ENCODE measurements at regions not wholly inside any gene's neighbourhood (a gene's known extent, or its start where the extent isn't known, plus 50 kb on each side); places are given as distances from the start of the nearest gene placed in this dataset.
"Not testable (repeated sequence)": the region's sequence is repeated elsewhere in the genome, so short reads cannot be mapped to it uniquely, and the experiment has no call there.

GRCh38 chr10:81251457-81252115, 623.4 kb upstream of the NRG3 start:
- DNase-seq (ENCODE audit: low read depth): no peak

- DNase-seq (ENCODE audit: low read depth): not testable (repeated sequence)
Observed at GRCh38 chr10:81264991-81265390, 610.0 kb upstream of the NRG3 start.

DNA sequence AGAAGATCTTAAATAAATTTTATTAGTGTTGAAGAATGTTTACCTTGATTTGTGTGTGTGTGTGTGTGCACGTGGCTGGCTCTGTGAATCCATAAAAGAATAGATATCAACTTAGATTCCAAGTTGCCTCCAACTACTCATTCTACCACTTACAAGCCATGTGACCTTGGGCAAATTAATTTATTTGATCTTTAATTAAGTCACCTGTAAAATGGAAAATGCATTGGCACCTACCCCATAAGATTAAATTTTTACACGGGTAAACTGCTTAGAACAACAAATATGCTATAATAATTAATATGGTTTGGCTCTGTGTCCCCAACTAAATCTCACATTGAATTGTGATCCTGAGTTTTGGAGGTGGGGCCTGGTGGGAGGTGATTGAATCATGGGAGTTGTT, 604.9 kb upstream of the NRG3 start:
- no peak for DNase-seq (ENCODE audit: low read depth)

DNA sequence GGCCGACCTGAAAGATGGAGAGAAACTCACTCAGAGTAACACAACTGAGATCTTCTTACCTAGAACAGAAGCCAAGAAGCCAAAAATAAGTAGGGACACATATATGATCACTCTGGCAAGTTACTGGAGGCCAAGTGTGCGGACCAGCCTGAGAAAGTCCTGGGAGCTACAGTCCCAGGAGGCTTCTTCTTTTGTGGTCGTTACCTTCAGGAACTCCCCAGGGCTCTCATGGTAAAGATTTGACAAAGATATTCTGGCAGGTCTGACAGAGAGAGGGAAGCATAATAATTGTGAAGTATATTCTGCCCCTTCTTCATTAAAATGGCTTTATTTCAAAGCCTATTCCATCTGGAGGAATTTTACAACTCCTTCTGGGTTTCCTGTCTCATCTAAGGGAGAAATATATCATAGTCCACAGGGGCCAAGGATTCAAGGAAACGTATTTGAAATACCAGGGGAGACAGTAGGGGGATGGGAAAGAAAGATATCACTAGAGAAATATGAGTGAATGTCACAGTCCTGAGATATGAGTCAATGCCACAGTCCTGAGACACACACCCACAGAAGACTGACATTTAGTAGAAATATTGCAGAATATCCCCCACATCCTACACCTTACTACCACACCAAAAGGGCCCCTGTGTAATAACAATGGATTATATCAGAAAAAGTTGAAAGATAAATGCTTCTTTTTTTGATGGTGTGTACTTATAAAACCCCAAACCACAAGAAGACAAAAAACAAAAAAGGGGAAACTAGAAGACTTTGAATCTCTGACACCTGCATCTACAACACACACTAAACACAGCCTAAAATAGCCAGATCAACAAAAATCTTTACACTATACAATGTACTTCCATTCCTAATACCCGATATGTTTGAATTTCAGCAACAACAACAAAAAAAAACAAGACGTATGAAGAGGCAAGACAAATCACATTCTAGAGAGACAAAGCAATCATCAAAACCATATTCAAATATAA, 594.2 kb upstream of the NRG3 start:
- no peak for DNase-seq (ENCODE audit: low read depth)

GRCh38 chr10:81288544-81288943, 586.5 kb upstream of the NRG3 start:
- no peak for DNase-seq (ENCODE audit: low read depth)

DNA sequence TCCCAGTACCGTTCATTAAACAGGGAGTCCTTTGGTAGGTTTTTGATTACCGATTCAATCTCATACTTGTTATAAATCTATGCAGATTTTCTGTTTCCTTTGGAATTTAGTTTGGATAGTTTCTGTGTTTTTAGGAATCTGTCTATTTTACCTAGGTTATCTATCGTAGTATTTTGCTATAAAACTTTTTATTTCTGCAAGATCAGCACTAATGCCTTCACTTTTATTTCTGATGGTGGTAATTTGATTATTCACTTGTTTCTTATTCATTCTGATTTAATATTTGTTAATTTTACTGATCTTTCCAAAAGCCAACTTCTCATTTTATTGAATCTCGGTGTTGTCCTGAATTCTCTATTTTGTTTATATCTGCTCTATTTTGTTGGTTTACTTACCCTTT, 577.7 kb upstream of the NRG3 start:
- no peak for DNase-seq (ENCODE audit: low read depth)

DNA sequence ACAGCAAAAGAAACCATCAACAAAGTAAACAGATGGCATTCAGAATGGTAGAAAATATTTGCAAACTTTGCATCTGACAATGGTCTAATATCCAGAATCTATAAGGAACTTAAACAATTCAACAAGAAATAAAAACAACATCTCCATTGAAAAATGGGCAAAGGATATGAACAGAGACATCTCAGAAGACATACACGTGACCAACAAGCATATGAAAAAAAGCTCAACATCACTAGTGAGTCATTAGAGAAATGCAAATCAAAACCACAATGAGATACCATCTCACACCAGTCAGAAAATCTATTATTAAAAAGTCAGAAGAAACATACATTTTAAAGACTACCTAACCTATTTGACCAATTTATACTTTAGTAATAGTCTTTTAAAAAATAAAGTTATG, 571.3 kb upstream of the NRG3 start:
- no peak for DNase-seq (ENCODE audit: low read depth)

DNA sequence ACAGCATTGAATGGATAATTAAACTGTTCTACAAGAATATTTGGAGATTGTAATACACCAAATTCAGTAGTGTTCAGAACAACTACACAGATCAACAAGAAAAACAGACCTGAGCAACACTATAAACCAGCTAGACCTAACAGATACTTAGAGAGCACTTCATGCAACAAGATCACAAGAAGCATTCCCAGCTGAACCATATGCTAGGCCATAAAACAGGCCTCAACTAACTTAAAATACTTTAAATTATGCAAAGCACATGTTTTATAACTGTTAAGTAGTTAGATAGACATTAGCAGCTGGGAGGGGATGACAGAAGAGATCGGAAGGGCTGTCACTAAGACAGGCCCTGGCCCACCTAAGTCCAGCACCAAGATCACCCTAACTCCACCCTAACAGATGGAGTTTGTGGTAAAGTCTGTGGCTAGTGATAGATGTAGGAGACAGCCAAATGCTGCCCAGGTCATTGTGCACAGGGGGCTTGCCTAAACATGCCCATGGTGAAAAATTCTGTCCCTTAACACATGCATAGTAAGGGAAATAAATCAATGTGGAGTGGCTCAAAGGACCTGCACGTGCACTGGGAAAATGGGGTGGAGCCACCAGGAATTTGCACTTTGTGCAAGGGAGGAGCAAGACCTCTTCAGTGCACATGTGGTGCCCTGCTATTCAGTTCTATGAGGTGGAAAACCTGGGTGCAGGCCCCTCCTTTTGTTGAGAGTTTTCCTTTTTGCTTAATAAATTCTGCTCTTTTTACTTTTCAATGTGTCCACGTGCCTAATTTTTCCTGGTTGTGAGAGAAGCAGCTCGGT, 567.8 kb upstream of the NRG3 start:
- DNase-seq (ENCODE audit: low read depth): no peak

GRCh38 chr10:81309041-81309552, 565.9 kb upstream of the NRG3 start:
- DNase-seq (ENCODE audit: low read depth): no peak

DNA sequence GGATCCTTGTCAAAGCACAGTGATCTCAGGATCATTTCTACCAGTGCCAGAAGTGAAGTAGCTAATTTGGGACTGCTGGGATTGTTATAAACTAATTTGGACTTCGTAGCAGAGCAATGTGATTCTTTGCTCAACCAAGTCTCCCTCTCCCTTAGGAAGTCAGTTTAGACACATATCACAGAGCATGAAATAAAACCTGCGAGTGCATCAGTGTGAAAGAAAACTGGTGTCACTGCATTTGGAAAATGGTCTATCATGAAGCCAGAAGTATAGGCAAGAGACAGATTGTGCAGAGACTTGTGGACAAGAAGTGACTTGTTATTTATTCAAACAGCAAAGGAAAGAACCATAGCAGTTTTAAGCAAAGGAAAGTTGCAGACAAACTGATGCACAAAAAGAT, 560.5 kb upstream of the NRG3 start:
- no peak for DNase-seq (ENCODE audit: low read depth)

- no peak for DNase-seq (ENCODE audit: low read depth)
Observed at GRCh38 chr10:81315026-81315425, 560.0 kb upstream of the NRG3 start.

DNA sequence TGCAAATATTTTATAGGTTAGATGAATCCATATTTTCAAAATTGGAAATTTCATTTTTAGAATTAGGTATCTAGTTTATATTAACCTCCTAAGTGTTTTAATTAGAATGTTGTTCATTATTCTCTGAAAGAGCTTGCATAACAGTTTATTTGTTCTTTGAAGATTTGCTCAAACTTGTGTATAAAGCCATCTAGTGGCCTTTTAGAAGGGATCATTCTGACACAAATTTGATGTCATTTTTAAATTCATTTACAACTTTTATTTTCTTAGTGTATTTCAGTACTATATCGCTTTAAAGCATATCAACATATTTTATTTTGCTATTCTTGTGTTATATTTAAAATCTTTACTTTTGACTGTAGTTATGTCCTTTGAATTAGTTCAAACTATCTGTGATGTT, 527.0 kb upstream of the NRG3 start:
- no peak for DNase-seq (ENCODE audit: low read depth)

DNA sequence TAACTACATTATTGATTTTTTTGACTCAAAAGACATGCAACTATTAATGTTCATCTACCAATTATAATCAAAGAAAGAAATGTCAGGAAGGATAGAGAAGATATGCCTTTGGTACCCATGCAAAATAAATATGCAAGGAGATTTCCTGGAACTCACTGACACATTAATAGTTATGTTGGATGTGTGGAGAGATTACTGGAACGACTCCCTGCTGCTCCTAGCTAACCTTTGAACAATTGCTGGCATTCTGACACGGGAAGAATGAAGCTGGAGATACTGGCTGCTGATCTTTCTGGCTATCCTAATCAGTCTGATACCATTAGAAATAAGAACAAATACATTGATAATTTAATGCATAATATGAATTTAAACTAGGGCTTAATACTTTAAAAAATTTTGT, 507.9 kb upstream of the NRG3 start:
- DNase-seq (ENCODE audit: low read depth): no peak

- no peak for DNase-seq (ENCODE audit: low read depth)
Observed at GRCh38 chr10:81386817-81387216, 488.2 kb upstream of the NRG3 start.

- DNase-seq (ENCODE audit: low read depth): no peak
Observed at GRCh38 chr10:81403451-81403850, 471.5 kb upstream of the NRG3 start.

DNA sequence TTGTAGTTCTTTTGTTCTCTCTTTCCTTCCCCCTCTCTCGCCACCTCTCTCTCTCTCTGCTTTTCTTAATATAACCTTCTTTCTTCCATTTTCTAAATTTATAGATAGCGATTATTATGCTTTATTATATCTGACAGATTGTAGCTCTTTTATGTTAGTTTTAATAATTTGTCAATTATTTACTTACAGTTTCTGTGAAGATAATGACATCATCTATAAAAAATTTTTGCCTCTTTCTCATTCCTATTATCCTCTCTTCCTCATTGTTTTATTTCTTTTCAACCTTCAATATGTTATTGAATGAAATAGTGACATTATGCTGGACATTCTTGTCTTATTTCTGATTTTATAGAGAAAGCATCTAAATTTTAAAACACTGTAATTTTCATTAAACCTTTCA, 469.6 kb upstream of the NRG3 start:
- DNase-seq (ENCODE audit: low read depth): no peak

- DNase-seq (ENCODE audit: low read depth): no peak
Observed at GRCh38 chr10:81414038-81414437, 461.0 kb upstream of the NRG3 start.

- DNase-seq (ENCODE audit: low read depth): no peak
Observed at GRCh38 chr10:81426722-81427121, 448.3 kb upstream of the NRG3 start.

- no peak for DNase-seq (ENCODE audit: low read depth)
Observed at GRCh38 chr10:81428456-81429134, 446.4 kb upstream of the NRG3 start.

GRCh38 chr10:81439445-81439844, 435.5 kb upstream of the NRG3 start:
- no peak for DNase-seq (ENCODE audit: low read depth)

- not testable (repeated sequence) for DNase-seq (ENCODE audit: low read depth)
Observed at GRCh38 chr10:81441624-81442023, 433.4 kb upstream of the NRG3 start.

All from activated T-helper 1 cell treated with Interleukin-2 at 50 U/mL for 16 hours (primary cell).